ENCODE measurements at regions not wholly inside any gene's neighbourhood (a gene's known extent, or its start where the extent isn't known, plus 50 kb on each side); places are given as distances from the start of the nearest gene placed in this dataset.

GRCh38 chr5:61931236-61931635 lies 374.8 kb upstream of the KIF2A start:
- H3K27ac ChIP-seq (ENCODE audit: low read length): no peak overlapping the region
- no peak for TF ChIP-seq EZH2 (optimal IDR thresholded peaks at IDR 0.05; ENCODE audit: low read depth, low read length)
- no peak for TF ChIP-seq EZH2phosphoT487 (IDR thresholded peaks at IDR 0.05; ENCODE audit: low read length)
- TF ChIP-seq CTCF (IDR thresholded peaks at IDR 0.05; ENCODE audit: low read length): no peak
- H3K27me3 ChIP-seq (replicated peaks; ENCODE audit: insufficient read depth, low read length): no peaks in the 10 kb centered on the region
- H4K20me1 ChIP-seq (ENCODE audit: insufficient read depth, low read length): no peaks in the 10 kb centered on the region
- H3K9ac ChIP-seq (ENCODE audit: low read length): no peak overlapping the region
- H2AFZ ChIP-seq (ENCODE audit: low read length): no peak overlapping the region
- H3K79me2 ChIP-seq (ENCODE audit: low read length): no peaks in the 10 kb centered on the region
- no peak overlapping the region for H3K4me2 ChIP-seq (ENCODE audit: low read depth, low read length)
- no peak for DNase-seq
- no peaks in the 10 kb centered on the region for H3F3A ChIP-seq (ENCODE audit: insufficient read depth, low read length)
- no peaks in the 10 kb centered on the region for H3K36me3 ChIP-seq (replicated peaks; ENCODE audit: insufficient read depth, low read length)
- H3K9me3 ChIP-seq (replicated peaks; ENCODE audit: insufficient read depth, low read length): no peaks in the 10 kb centered on the region
- H3K9me2 ChIP-seq (replicated peaks; ENCODE audit: insufficient read depth, low read length): no peaks in the 10 kb centered on the region
- H3K4me3 ChIP-seq (ENCODE audit: low read length): no peak overlapping the region
- H3K4me1 ChIP-seq (ENCODE audit: low read length): no peaks in the 10 kb centered on the region

- H3K9me3 ChIP-seq (replicated peaks; ENCODE audit: insufficient read depth, low read length): no peaks in the 10 kb centered on the region
- no peak overlapping the region for H3K4me3 ChIP-seq (ENCODE audit: low read length)
- no peaks in the 10 kb centered on the region for H3F3A ChIP-seq (ENCODE audit: insufficient read depth, low read length)
- DNase-seq: peak; percentile 56
- no peak overlapping the region for H2AFZ ChIP-seq (ENCODE audit: low read length)
- no peak overlapping the region for H3K9ac ChIP-seq (ENCODE audit: low read length)
- H3K36me3 ChIP-seq (replicated peaks; ENCODE audit: insufficient read depth, low read length): no peaks in the 10 kb centered on the region
- TF ChIP-seq CTCF (IDR thresholded peaks at IDR 0.05; ENCODE audit: low read length): peak; percentile 70
- no peak for TF ChIP-seq EZH2phosphoT487 (IDR thresholded peaks at IDR 0.05; ENCODE audit: low read length)
- H3K27ac ChIP-seq (ENCODE audit: low read length): no peak overlapping the region
- no peaks in the 10 kb centered on the region for H3K79me2 ChIP-seq (ENCODE audit: low read length)
- H3K4me1 ChIP-seq (ENCODE audit: low read length): no peaks in the 10 kb centered on the region
- H3K9me2 ChIP-seq (replicated peaks; ENCODE audit: insufficient read depth, low read length): no peaks in the 10 kb centered on the region
- 0 out of 2 replicates have a peak overlapping the region, but pooled peaks have one; percentile 34 for H3K4me2 ChIP-seq (ENCODE audit: low read depth, low read length)
- no peaks in the 10 kb centered on the region for H3K27me3 ChIP-seq (replicated peaks; ENCODE audit: insufficient read depth, low read length)
- no peaks in the 10 kb centered on the region for H4K20me1 ChIP-seq (ENCODE audit: insufficient read depth, low read length)
These were observed 372.0 kb upstream of the KIF2A start for GRCh38 chr5:61933787-61934626.

- no peak overlapping the region for H3K4me3 ChIP-seq (ENCODE audit: low read length)
- no peaks in the 10 kb centered on the region for H3F3A ChIP-seq (ENCODE audit: insufficient read depth, low read length)
- no peak overlapping the region for H2AFZ ChIP-seq (ENCODE audit: low read length)
- no peaks in the 10 kb centered on the region for H3K79me2 ChIP-seq (ENCODE audit: low read length)
- H3K9me3 ChIP-seq (replicated peaks; ENCODE audit: insufficient read depth, low read length): no peaks in the 10 kb centered on the region
- H3K36me3 ChIP-seq (replicated peaks; ENCODE audit: insufficient read depth, low read length): no peaks in the 10 kb centered on the region
- H3K4me2 ChIP-seq (ENCODE audit: low read depth, low read length): no peak overlapping the region
- no peak overlapping the region for H3K27ac ChIP-seq (ENCODE audit: low read length)
- no peaks in the 10 kb centered on the region for H3K9me2 ChIP-seq (replicated peaks; ENCODE audit: insufficient read depth, low read length)
- TF ChIP-seq EZH2 (optimal IDR thresholded peaks at IDR 0.05; ENCODE audit: low read depth, low read length) (no peak), CTCF (IDR thresholded peaks at IDR 0.05; ENCODE audit: low read length) (no peak), EZH2phosphoT487 (IDR thresholded peaks at IDR 0.05; ENCODE audit: low read length) (no peak)
- no peaks in the 10 kb centered on the region for H4K20me1 ChIP-seq (ENCODE audit: insufficient read depth, low read length)
- H3K4me1 ChIP-seq (ENCODE audit: low read length): no peaks in the 10 kb centered on the region
- no peak overlapping the region for H3K9ac ChIP-seq (ENCODE audit: low read length)
- H3K27me3 ChIP-seq (replicated peaks; ENCODE audit: insufficient read depth, low read length): no peaks in the 10 kb centered on the region
- no peak for DNase-seq
These were observed 364.4 kb upstream of the KIF2A start for GRCh38 chr5:61941637-61942036.
